ENCODE measurements at regions not wholly inside any gene's neighbourhood (a gene's known extent, or its start where the extent isn't known, plus 50 kb on each side); places are given as distances from the start of the nearest gene placed in this dataset.
"Not testable (repeated sequence)": the region's sequence is repeated elsewhere in the genome, so short reads cannot be mapped to it uniquely, and the experiment has no call there.

- not testable (repeated sequence) for TF ChIP-seq CTCF (IDR thresholded peaks at IDR 0.05 in 2 of 3, conservative IDR thresholded peaks at IDR 0.05 in 1 of 3; ENCODE audit: control insufficient read depth in 2 of 3, extremely low read depth in 1 of 3, insufficient read depth in 1 of 3, low read depth in 3 of 3, low read length in 3 of 3); SMC3 (IDR thresholded peaks at IDR 0.05; ENCODE audit: borderline replicate concordance, low read length); NR2F1 (conservative IDR thresholded peaks at IDR 0.05); MTA3 (IDR thresholded peaks at IDR 0.05; ENCODE audit: borderline replicate concordance, low read length); EZH2 (IDR thresholded peaks at IDR 0.05; ENCODE audit: borderline replicate concordance, control insufficient read depth, low read depth, low read length); NFIC (IDR thresholded peaks at IDR 0.05; ENCODE audit: low read depth, low read length); SP1 (IDR thresholded peaks at IDR 0.05; ENCODE audit: low read depth, low read length); HDAC2 (IDR thresholded peaks at IDR 0.05); POLR2A (IDR thresholded peaks at IDR 0.05; ENCODE audit: low read depth, low read length); ASH2L (IDR thresholded peaks at IDR 0.05; ENCODE audit: borderline replicate concordance, low read depth)
Measured at GRCh38 chr2:90011101-90011443, 1319.6 kb downstream of the RPIA start.

Measured in GM12878 (cell line).